ENCODE measurements at regions not wholly inside any gene's neighbourhood (a gene's known extent, or its start where the extent isn't known, plus 50 kb on each side); places are given as distances from the start of the nearest gene placed in this dataset.
"Not testable (repeated sequence)": the region's sequence is repeated elsewhere in the genome, so short reads cannot be mapped to it uniquely, and the experiment has no call there.

- DNase-seq (ENCODE audit: low read depth in 1 of 2, low spot score in 1 of 2) = no peak
Observed at GRCh38 chr10:78427497-78428031, 393.9 kb downstream of the RPS24 start.

- no peak for DNase-seq (ENCODE audit: low read depth in 1 of 2, low spot score in 1 of 2)
Observed at GRCh38 chr10:78428579-78428978, 394.9 kb downstream of the RPS24 start.

- DNase-seq (ENCODE audit: low read depth in 1 of 2, low spot score in 1 of 2) = no peak
Observed at GRCh38 chr10:78429984-78430383, 396.3 kb downstream of the RPS24 start.

GRCh38 chr10:78432583-78432982 is 398.9 kb downstream of the RPS24 start:
- DNase-seq (ENCODE audit: low read depth in 1 of 2, low spot score in 1 of 2) = no peak

GRCh38 chr10:78433076-78433595 is 399.5 kb downstream of the RPS24 start:
- no peak for DNase-seq (ENCODE audit: low read depth in 1 of 2, low spot score in 1 of 2)

- DNase-seq (ENCODE audit: low read depth in 1 of 2, low spot score in 1 of 2) = no peak
Observed at GRCh38 chr10:78433766-78434535, 400.3 kb downstream of the RPS24 start.

GRCh38 chr10:78434886-78435285 is 401.2 kb downstream of the RPS24 start:
- no peak for DNase-seq (ENCODE audit: low read depth in 1 of 2, low spot score in 1 of 2)

GRCh38 chr10:78435484-78436221 is 402.0 kb downstream of the RPS24 start:
- DNase-seq (ENCODE audit: low read depth in 1 of 2, low spot score in 1 of 2) = no peak

GRCh38 chr10:78436222-78436573 is 402.5 kb downstream of the RPS24 start:
- DNase-seq (ENCODE audit: low read depth in 1 of 2, low spot score in 1 of 2) = no peak

GRCh38 chr10:78436706-78437406 is 403.2 kb downstream of the RPS24 start:
- DNase-seq (ENCODE audit: low read depth in 1 of 2, low spot score in 1 of 2) = no peak

- no peak for DNase-seq (ENCODE audit: low read depth in 1 of 2, low spot score in 1 of 2)
Observed at GRCh38 chr10:78437407-78437768, 403.7 kb downstream of the RPS24 start.

- no peak for DNase-seq (ENCODE audit: low read depth in 1 of 2, low spot score in 1 of 2)
Observed at GRCh38 chr10:78437998-78438906, 404.6 kb downstream of the RPS24 start.

- no peak for DNase-seq (ENCODE audit: low read depth in 1 of 2, low spot score in 1 of 2)
Observed at GRCh38 chr10:78438907-78439809, 405.5 kb downstream of the RPS24 start.

- no peak for DNase-seq (ENCODE audit: low read depth in 1 of 2, low spot score in 1 of 2)
Observed at GRCh38 chr10:78441010-78441409, 407.3 kb downstream of the RPS24 start.

GRCh38 chr10:78441694-78442093 is 408.0 kb downstream of the RPS24 start:
- DNase-seq (ENCODE audit: low read depth in 1 of 2, low spot score in 1 of 2) = no peak

GRCh38 chr10:78442836-78443550 is 409.3 kb downstream of the RPS24 start:
- no peak for DNase-seq (ENCODE audit: low read depth in 1 of 2, low spot score in 1 of 2)

GRCh38 chr10:78443900-78444571 is 410.4 kb downstream of the RPS24 start:
- no peak for DNase-seq (ENCODE audit: low read depth in 1 of 2, low spot score in 1 of 2)

- not testable (repeated sequence) for DNase-seq (ENCODE audit: low read depth in 1 of 2, low spot score in 1 of 2)
Observed at GRCh38 chr10:78444741-78445140, 411.1 kb downstream of the RPS24 start.

Measured in activated T-helper 1 cell treated with anti-CD3 and anti-CD28 coated beads, Interleukin-2, amount 50 U/mL, for 16 hours (primary cell).